ENCODE measurements at regions not wholly inside any gene's neighbourhood (a gene's known extent, or its start where the extent isn't known, plus 50 kb on each side); places are given as distances from the start of the nearest gene placed in this dataset.

- no peak overlapping the region for H2AFZ ChIP-seq (ENCODE audit: low read depth, low read length)
- no peak for TF ChIP-seq POLR2A (IDR thresholded peaks at IDR 0.05; ENCODE audit: low read depth, low read length)
- H3K9me1 ChIP-seq (replicated peaks; ENCODE audit: control insufficient read depth, extremely low read depth, insufficient read depth, low read length): no peaks in the 10 kb centered on the region
- H3K4me3 ChIP-seq (replicated peaks in 1 of 3; ENCODE audit: insufficient read depth in 1 of 3, low read depth in 1 of 3, low read length in 3 of 3): no peak overlapping the region
- no peak overlapping the region for H3K4me2 ChIP-seq (ENCODE audit: insufficient read depth, low read length)
- POLR2A ChIA-PET: no interaction called here
- intact Hi-C loops (cut with micrococcal nuclease) (no loop called here), dilution Hi-C loops (cut with MboI; ENCODE audit: extremely low pct_ligation_motif_present, low sequenced_read_pairs) (no loop called here)
- no peaks in the 10 kb centered on the region for H4K20me1 ChIP-seq (replicated peaks; ENCODE audit: control insufficient read depth, extremely low read depth, insufficient read depth, low read length)
- BruUV-seq (replicated peaks): no TSS peak
- DNase-seq (ENCODE audit: low read depth, low spot score) (no peak), FAIRE-seq (no peak)
- no peaks in the 10 kb centered on the region for H3K4me1 ChIP-seq (ENCODE audit: control insufficient read depth, extremely low read depth, insufficient read depth, low read length)
- H3K79me2 ChIP-seq (ENCODE audit: control insufficient read depth, insufficient read depth, low read length): no peaks in the 10 kb centered on the region
- H3K27me3 ChIP-seq (ENCODE audit: control insufficient read depth in 2 of 2, insufficient read depth in 2 of 2, low read length in 2 of 2): no peaks in the 10 kb centered on the region
- no peaks in the 10 kb centered on the region for H3K9me3 ChIP-seq (replicated peaks; ENCODE audit: control insufficient read depth, insufficient read depth, low read length)
- no peaks in the 10 kb centered on the region for H3K36me3 ChIP-seq (ENCODE audit: control insufficient read depth in 2 of 2, extremely low read depth in 1 of 2, insufficient read depth in 2 of 2, low read length in 2 of 2)
- H3K9ac ChIP-seq (replicated peaks; ENCODE audit: extremely low read depth, insufficient read depth, low read length): no peak overlapping the region
- CTCF ChIA-PET: no interaction called here
- H3K27ac ChIP-seq (ENCODE audit: insufficient read depth, low read depth, low read length): no peak overlapping the region
These were observed 199.5 kb downstream of the OSR1 start for GRCh38 chr2:19158896-19159295.

GRCh38 chr2:19158211-19158610 lies 200.2 kb downstream of the OSR1 start:
- ChIA-PET CTCF (no interaction called here), POLR2A (no interaction called here)
- H2AFZ ChIP-seq (ENCODE audit: low read depth, low read length): no peak overlapping the region
- DNase-seq (ENCODE audit: low read depth, low spot score) (no peak), FAIRE-seq (no peak)
- H3K4me2 ChIP-seq (ENCODE audit: insufficient read depth, low read length): no peak overlapping the region
- no peaks in the 10 kb centered on the region for H3K9me3 ChIP-seq (replicated peaks; ENCODE audit: control insufficient read depth, insufficient read depth, low read length)
- no peaks in the 10 kb centered on the region for H3K9me1 ChIP-seq (replicated peaks; ENCODE audit: control insufficient read depth, extremely low read depth, insufficient read depth, low read length)
- no peak overlapping the region for H3K27ac ChIP-seq (ENCODE audit: insufficient read depth, low read depth, low read length)
- no peak overlapping the region for H3K9ac ChIP-seq (replicated peaks; ENCODE audit: extremely low read depth, insufficient read depth, low read length)
- H3K4me1 ChIP-seq (ENCODE audit: control insufficient read depth, extremely low read depth, insufficient read depth, low read length): no peaks in the 10 kb centered on the region
- intact Hi-C loops (cut with micrococcal nuclease) (no loop called here), dilution Hi-C loops (cut with MboI; ENCODE audit: extremely low pct_ligation_motif_present, low sequenced_read_pairs) (no loop called here)
- no peaks in the 10 kb centered on the region for H3K27me3 ChIP-seq (ENCODE audit: control insufficient read depth in 2 of 2, insufficient read depth in 2 of 2, low read length in 2 of 2)
- no peak for TF ChIP-seq GATA2 (IDR thresholded peaks at IDR 0.05; ENCODE audit: insufficient read depth, insufficient read length, low read depth, low read length)
- no peak for TF ChIP-seq MAX (IDR thresholded peaks at IDR 0.05; ENCODE audit: insufficient read depth, insufficient read length)
- no peak for TF ChIP-seq FOS (IDR thresholded peaks at IDR 0.05; ENCODE audit: borderline replicate concordance, insufficient read depth, low read length)
- no peak for TF ChIP-seq POLR2AphosphoS5 (IDR thresholded peaks at IDR 0.05; ENCODE audit: insufficient read depth, low read depth, low read length)
- no peak for TF ChIP-seq EZH2 (IDR thresholded peaks at IDR 0.05; ENCODE audit: borderline replicate concordance, low read depth, low read length, severe bottlenecking)
- TF ChIP-seq MYC (IDR thresholded peaks at IDR 0.05; ENCODE audit: low read depth, low read length): no peak
- no peak for TF ChIP-seq POLR2A (IDR thresholded peaks at IDR 0.05; ENCODE audit: low read depth, low read length)
- no peak for TF ChIP-seq JUN (IDR thresholded peaks at IDR 0.05; ENCODE audit: borderline replicate concordance, insufficient read depth, insufficient read length, low read depth)
- no peak for TF ChIP-seq CTCF (IDR thresholded peaks at IDR 0.05; ENCODE audit: extremely low read depth in 1 of 2, insufficient read depth in 1 of 2, low read depth in 1 of 2, low read length in 2 of 2)
- no peak overlapping the region for H3K4me3 ChIP-seq (replicated peaks in 1 of 3; ENCODE audit: insufficient read depth in 1 of 3, low read depth in 1 of 3, low read length in 3 of 3)
- no TSS peak for BruUV-seq (replicated peaks)
- H4K20me1 ChIP-seq (replicated peaks; ENCODE audit: control insufficient read depth, extremely low read depth, insufficient read depth, low read length): no peaks in the 10 kb centered on the region
- H3K79me2 ChIP-seq (ENCODE audit: control insufficient read depth, insufficient read depth, low read length): no peaks in the 10 kb centered on the region
- H3K36me3 ChIP-seq (ENCODE audit: control insufficient read depth in 2 of 2, extremely low read depth in 1 of 2, insufficient read depth in 2 of 2, low read length in 2 of 2): no peaks in the 10 kb centered on the region

Measured in endothelial cell of umbilical vein (primary cell).